ENCODE measurements at regions not wholly inside any gene's neighbourhood (a gene's known extent, or its start where the extent isn't known, plus 50 kb on each side); places are given as distances from the start of the nearest gene placed in this dataset.

GRCh38 chr20:23287354-23288190 is 63.0 kb upstream of the NXT1 start:
- H3K4me3 ChIP-seq (replicated peaks in 1 of 2; ENCODE audit: low read depth in 2 of 2, low read length in 2 of 2): no peak overlapping the region
- TF ChIP-seq CTCF (IDR thresholded peaks at IDR 0.05; ENCODE audit: low read depth, low read length): no peak
- no peak for DNase-seq (ENCODE audit: low read depth in 2 of 2)

DNA sequence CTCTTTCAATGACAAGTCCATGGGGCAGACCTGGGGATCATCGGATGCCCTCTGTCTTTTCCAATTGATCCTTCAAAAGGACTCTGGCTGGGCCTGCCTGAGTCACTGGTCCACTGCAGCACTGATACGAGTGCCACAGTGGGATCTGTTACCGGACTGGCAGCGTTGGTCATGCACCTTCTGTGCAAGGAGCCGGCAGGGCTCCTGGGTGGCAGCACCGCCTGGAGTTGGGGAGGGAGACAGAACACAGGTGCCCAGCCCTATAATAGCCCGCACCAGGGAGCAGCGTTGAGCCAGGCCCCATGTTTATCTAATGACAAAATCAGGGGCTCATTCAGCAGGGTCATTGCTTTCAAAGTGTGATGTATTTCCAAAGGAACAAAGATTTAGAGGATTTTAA is 64.2 kb upstream of the NXT1 start:
- no peak overlapping the region for H3K4me3 ChIP-seq (replicated peaks in 1 of 2; ENCODE audit: low read depth in 2 of 2, low read length in 2 of 2)
- no peak for TF ChIP-seq CTCF (IDR thresholded peaks at IDR 0.05; ENCODE audit: low read depth, low read length)
- no peak for DNase-seq (ENCODE audit: low read depth in 2 of 2)

GRCh38 chr20:23285536-23285935 is 65.1 kb upstream of the NXT1 start:
- no peak for TF ChIP-seq CTCF (IDR thresholded peaks at IDR 0.05; ENCODE audit: low read depth, low read length)
- no peak overlapping the region for H3K4me3 ChIP-seq (replicated peaks in 1 of 2; ENCODE audit: low read depth in 2 of 2, low read length in 2 of 2)
- DNase-seq (ENCODE audit: low read depth in 2 of 2): no peak

- TF ChIP-seq CTCF (IDR thresholded peaks at IDR 0.05; ENCODE audit: low read depth, low read length): no peak
- DNase-seq (ENCODE audit: low read depth in 2 of 2): no peak
- H3K4me3 ChIP-seq (replicated peaks in 1 of 2; ENCODE audit: low read depth in 2 of 2, low read length in 2 of 2): no peak overlapping the region
These were observed 66.6 kb upstream of the NXT1 start for GRCh38 chr20:23284009-23284408.

- TF ChIP-seq CTCF (IDR thresholded peaks at IDR 0.05; ENCODE audit: low read depth, low read length): no peak
- DNase-seq (ENCODE audit: low read depth in 2 of 2): no peak
- H3K4me3 ChIP-seq (replicated peaks in 1 of 2; ENCODE audit: low read depth in 2 of 2, low read length in 2 of 2): no peak overlapping the region
These were observed 67.3 kb upstream of the NXT1 start for GRCh38 chr20:23283096-23283850.

- H3K4me3 ChIP-seq (replicated peaks in 1 of 2; ENCODE audit: low read depth in 2 of 2, low read length in 2 of 2): no peak overlapping the region
- TF ChIP-seq CTCF (IDR thresholded peaks at IDR 0.05; ENCODE audit: low read depth, low read length): no peak
- DNase-seq (ENCODE audit: low read depth in 2 of 2): no peak
These were observed 68.0 kb upstream of the NXT1 start for GRCh38 chr20:23282546-23282945.

Measured in cardiac fibroblast (primary cell).